H9 (cell line): ENCODE measurements at regions not wholly inside any gene's neighbourhood (a gene's known extent, or its start where the extent isn't known, plus 50 kb on each side); places are given as distances from the start of the nearest gene placed in this dataset.

Source experiments
- DNase-seq: peaks from one replicate; pipeline ENCODE4 v3.0.0-alpha.2; 2017
- H2AFZ ChIP-seq: one replicate; pipeline ENCODE4 v1.6.1; 2013; ENCODE audit warnings: mild to moderate bottlenecking, low read length, control low read depth, moderate library complexity
- H2AK5ac ChIP-seq: 2 replicates; pipeline ENCODE4 v1.6.1; 2013; ENCODE audit warnings: low read length, control low read depth, mixed read lengths; ENCODE audit not compliant: insufficient read length
- H2BK120ac ChIP-seq: one replicate; pipeline ENCODE4 v1.6.1; 2013; ENCODE audit warnings: low read depth, mild to moderate bottlenecking, low read length, control low read depth, inconsistent platforms; ENCODE audit not compliant: poor library complexity, severe bottlenecking
- H2BK12ac ChIP-seq: 2 replicates; pipeline ENCODE4 v1.6.1; 2013; ENCODE audit warnings: low read length, control low read depth, mixed read lengths, low read depth; ENCODE audit not compliant: insufficient read length
- H2BK15ac ChIP-seq: 2 replicates; pipeline ENCODE4 v1.6.1; 2013; ENCODE audit warnings: low read depth, low read length, control low read depth
- H2BK20ac ChIP-seq: one replicate; pipeline ENCODE4 v1.6.1; 2013; ENCODE audit warnings: low read depth, mild to moderate bottlenecking, low read length, control low read depth, inconsistent platforms; ENCODE audit not compliant: poor library complexity, severe bottlenecking
- H2BK5ac ChIP-seq: 2 replicates; pipeline ENCODE4 v1.6.1; 2013; ENCODE audit warnings: low read length, control low read depth, mixed read lengths; ENCODE audit not compliant: insufficient read length
- H3K14ac ChIP-seq: 2 replicates; pipeline ENCODE4 v1.6.1; 2013; ENCODE audit warnings: low read length, control low read depth; ENCODE audit not compliant: insufficient read depth
- H3K18ac ChIP-seq: 2 replicates; pipeline ENCODE4 v1.6.1; 2013; ENCODE audit warnings: low read depth, mild to moderate bottlenecking, mixed read lengths, low read length, control low read depth; ENCODE audit not compliant: insufficient read length
- H3K23ac ChIP-seq: 2 replicates; pipeline ENCODE4 v1.6.1; 2013; ENCODE audit warnings: low read length, control low read depth, mixed read lengths, low read depth; ENCODE audit not compliant: insufficient read length
- H3K23me2 ChIP-seq: 2 replicates; pipeline ENCODE4 v1.6.1; 2013; ENCODE audit warnings: low read depth, mild to moderate bottlenecking, mixed read lengths, low read length, control low read depth; ENCODE audit not compliant: insufficient read length, poor library complexity, severe bottlenecking
- H3K27ac ChIP-seq: 2 replicates; pipeline ENCODE4 v1.5.1; 2013; ENCODE audit warnings: low read length, control low read depth, mixed read lengths, low read depth; ENCODE audit not compliant: insufficient read length
- H3K27me3 ChIP-seq: 2 replicates; pipeline ENCODE4 v1.6.1; 2013; ENCODE audit warnings: low read length, control low read depth, inconsistent platforms; ENCODE audit not compliant: insufficient read depth
- H3K4ac ChIP-seq: 2 replicates; pipeline ENCODE4 v1.6.1; 2013; ENCODE audit warnings: low read depth, mild to moderate bottlenecking, control low read depth, inconsistent platforms, low read length, moderate library complexity
- H3K4me1 ChIP-seq: 2 replicates; pipeline ENCODE4 v1.6.1; 2013; ENCODE audit warnings: low read length, control low read depth, inconsistent platforms; ENCODE audit not compliant: insufficient read depth
- H3K4me2 ChIP-seq: 2 replicates; pipeline ENCODE4 v1.6.1; 2013; ENCODE audit warnings: low read length, control low read depth, mixed read lengths; ENCODE audit not compliant: insufficient read length, insufficient read depth
- H3K56ac ChIP-seq: 2 replicates; pipeline ENCODE4 v1.6.1; 2013; ENCODE audit warnings: low read depth, mild to moderate bottlenecking, mixed read lengths, low read length, control low read depth; ENCODE audit not compliant: insufficient read length
- H3K79me1 ChIP-seq: 2 replicates; pipeline ENCODE4 v1.6.1; 2013; ENCODE audit warnings: low read depth, mild to moderate bottlenecking, moderate library complexity, low read length, control low read depth, inconsistent platforms; ENCODE audit not compliant: insufficient read depth, poor library complexity, severe bottlenecking
- H3K79me2 ChIP-seq: 2 replicates; pipeline ENCODE4 v1.6.1; 2013; ENCODE audit warnings: low read length, control low read depth, inconsistent platforms; ENCODE audit not compliant: insufficient read depth
- H3K9ac ChIP-seq: 2 replicates; pipeline ENCODE4 v1.6.1; 2013; ENCODE audit warnings: low read length, control low read depth, mixed read lengths; ENCODE audit not compliant: insufficient read length; ENCODE audit errors: extremely low read depth
- H3K9me3 ChIP-seq: one replicate; pipeline ENCODE4 v1.6.1; 2013; ENCODE audit warnings: low read depth, low read length, inconsistent platforms; ENCODE audit not compliant: control insufficient read depth
- H3T11ph ChIP-seq: one replicate; pipeline ENCODE4 v1.6.1; 2013; ENCODE audit warnings: mild to moderate bottlenecking, low read length, control low read depth, inconsistent platforms
- H4K20me1 ChIP-seq: one replicate; pipeline ENCODE4 v1.6.1; 2013; ENCODE audit not compliant: control insufficient read depth, insufficient read length, insufficient read depth
- H4K5ac ChIP-seq: 2 replicates; pipeline ENCODE4 v1.6.1; 2013; ENCODE audit warnings: low read depth, mild to moderate bottlenecking, mixed read lengths, low read length, control low read depth; ENCODE audit not compliant: insufficient read length
- H4K8ac ChIP-seq: replicated peaks from 2 replicates; pipeline ENCODE4 v1.6.1; 2013; ENCODE audit warnings: low read length, control low read depth, mixed read lengths, low read depth; ENCODE audit not compliant: insufficient read length
- H4K91ac ChIP-seq: 2 replicates; pipeline ENCODE4 v1.6.1; 2013; ENCODE audit warnings: low read depth, mild to moderate bottlenecking, moderate library complexity, mixed read lengths, low read length, control low read depth; ENCODE audit not compliant: insufficient read length
- H3K27ac Mint-ChIP-seq, 3 experiments: 2 replicates in 2 of 3; 3 replicates in 1 of 3; pipeline ENCODE4 v1.8.0; 2020 to 2021; ENCODE audit warnings: mixed read lengths in 3 of 3, mild to moderate bottlenecking in 1 of 3, moderate library complexity in 1 of 3
- H3K27me3 Mint-ChIP-seq: 2 replicates; pipeline ENCODE4 v1.8.0; 2021; ENCODE audit warnings: low read depth, mild to moderate bottlenecking, moderate library complexity, mixed read lengths
- H3K36me3 Mint-ChIP-seq, 3 experiments: 2 replicates in 2 of 3; 3 replicates in 1 of 3; pipeline ENCODE4 v1.8.0; 2020 to 2021; ENCODE audit warnings: low read depth in 3 of 3, mixed read lengths in 3 of 3; ENCODE audit not compliant: insufficient read depth in 1 of 3
- H3K4me1 Mint-ChIP-seq, 2 experiments: 2 replicates each; pipeline ENCODE4 v1.8.0; 2020; ENCODE audit warnings: mixed read lengths in 2 of 2
- H3K4me3 Mint-ChIP-seq, 2 experiments: 2 replicates in 1 of 2; 3 replicates in 1 of 2; pipeline ENCODE4 v1.8.0; 2020 to 2021; ENCODE audit warnings: mild to moderate bottlenecking in 2 of 2, mixed read lengths in 2 of 2, moderate library complexity in 1 of 2
- H3K9me3 Mint-ChIP-seq, 2 experiments: 2 replicates in 1 of 2; 3 replicates in 1 of 2; pipeline ENCODE4 v1.8.0; 2020; ENCODE audit warnings: mild to moderate bottlenecking in 2 of 2, mixed read lengths in 2 of 2, moderate library complexity in 1 of 2
- CTCF ChIP-seq: fragments of 200-600 bp; sonication (generic); conservative IDR thresholded peaks from 3 replicates; pipeline ENCODE4 v1.8.0; 2021; ENCODE audit warnings: antibody characterized with exemption, mild to moderate bottlenecking
- WGBS: extraction: QIAGEN DNeasy Blood & Tissue Kit; methylation state at CpG from one replicate; pipeline ENCODE4 v1.1.7; 2013; ENCODE audit warnings: missing lambda C conversion rate, low lambda C conversion rate, mixed read lengths; ENCODE audit not compliant: insufficient read length; ENCODE audit errors: extremely low coverage; 5-methylcytosine and 5-hydroxymethylcytosine counted together

GRCh38 chr5:68669864-68670575 is 423.8 kb upstream of the SLC30A5 start:
- WGBS = no CpG with 5 or more reads among the region's 8 CpGs
- Histone ChIP-seq H3K9ac (no peak overlapping the region), H3K23me2 (no peaks in the 10 kb centered on the region), H2BK5ac (no peak overlapping the region), H4K8ac (no peak overlapping the region), H3K27me3 (no peaks in the 10 kb centered on the region), H3K18ac (no peak overlapping the region), H2AFZ (no peak overlapping the region), H3K4ac (no peak overlapping the region), H3K4me2 (no peak overlapping the region), H4K91ac (no peak overlapping the region), H3K79me1 (no peaks in the 10 kb centered on the region), H3K9me3 (no peaks in the 10 kb centered on the region), H2BK20ac (no peak overlapping the region), H2BK12ac (no peak overlapping the region), H4K5ac (no peak overlapping the region), H3K4me1 (peaks cover 7% of the 10 kb centered on the region; the same call in 1 of the 2 replicates), H2BK120ac (no peak overlapping the region), H3K79me2 (no peaks in the 10 kb centered on the region), H3K56ac (no peak overlapping the region), H2AK5ac (no peak overlapping the region), H3K14ac (no peak overlapping the region), H2BK15ac (no peak overlapping the region), H4K20me1 (no peaks in the 10 kb centered on the region), H3K27ac (no peak overlapping the region), H3T11ph (no peak overlapping the region), H3K23ac (no peak overlapping the region)
- Mint-ChIP-seq H3K4me1 (peaks cover 12 to 16% of the 10 kb centered on the region in 2 experiments), H3K27ac (no peak overlapping the region), H3K27me3 (no peaks in the 10 kb centered on the region), H3K4me3 (no peak overlapping the region), H3K36me3 (no peaks in the 10 kb centered on the region), H3K9me3 (no peaks in the 10 kb centered on the region)
- no peak for DNase-seq
- no peak for TF ChIP-seq CTCF
